ENCODE measurements at regions not wholly inside any gene's neighbourhood (a gene's known extent, or its start where the extent isn't known, plus 50 kb on each side); places are given as distances from the start of the nearest gene placed in this dataset.

DNA sequence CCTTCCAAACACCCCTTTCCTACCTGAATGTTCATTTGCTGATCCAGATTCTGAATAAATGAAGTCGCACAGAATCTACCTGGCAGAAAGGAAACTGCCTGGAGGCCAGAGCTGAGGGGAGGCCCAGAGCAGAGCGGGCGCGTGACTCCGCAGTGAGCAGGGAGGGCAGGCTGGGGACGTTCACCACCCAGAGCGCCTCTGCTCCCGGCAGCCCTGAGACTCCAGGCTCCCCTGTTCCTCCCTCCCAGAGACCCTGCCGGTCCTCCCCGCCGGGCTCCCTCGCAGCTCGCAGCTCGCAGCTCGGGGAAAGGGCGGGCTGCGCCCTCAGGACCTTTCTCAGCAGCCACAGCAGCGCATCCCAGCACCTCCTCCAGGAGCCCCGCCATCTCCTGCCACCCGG is 176.7 kb upstream of the ZNF32 start:
- H3K27ac Mint-ChIP-seq, result no peak overlapping the region
- H3K4me1 Mint-ChIP-seq, result no peaks in the 10 kb centered on the region
- H3K27me3 Mint-ChIP-seq, result no peaks in the 10 kb centered on the region
- H3K4me3 Mint-ChIP-seq, result no peak overlapping the region
- no peak for DNase-seq
- ATAC-seq (ENCODE audit: low read depth), result no peak
- H3K9me3 Mint-ChIP-seq, result no peaks in the 10 kb centered on the region
- intact Hi-C loops (cut with micrococcal nuclease), result no loop called here
- TF ChIP-seq CTCF (IDR thresholded peaks at IDR 0.05), result no peak
- ChIA-PET CTCF (no interaction called here), POLR2A (no interaction called here)
- no peaks in the 10 kb centered on the region for H3K36me3 Mint-ChIP-seq (ENCODE audit: low read depth)

GRCh38 chr10:43824934-43825333 is 176.3 kb upstream of the ZNF32 start:
- Mint-ChIP-seq H3K36me3 (ENCODE audit: low read depth) (no peaks in the 10 kb centered on the region), H3K27ac (no peak overlapping the region), H3K4me1 (no peaks in the 10 kb centered on the region), H3K27me3 (no peaks in the 10 kb centered on the region), H3K4me3 (no peak overlapping the region), H3K9me3 (no peaks in the 10 kb centered on the region)
- ATAC-seq (ENCODE audit: low read depth), result no peak
- TF ChIP-seq CTCF (IDR thresholded peaks at IDR 0.05), result no peak
- CTCF ChIA-PET, result no interaction called here
- no peak for DNase-seq
- POLR2A ChIA-PET, result no interaction called here
- intact Hi-C loops (cut with micrococcal nuclease), result no loop called here

DNA sequence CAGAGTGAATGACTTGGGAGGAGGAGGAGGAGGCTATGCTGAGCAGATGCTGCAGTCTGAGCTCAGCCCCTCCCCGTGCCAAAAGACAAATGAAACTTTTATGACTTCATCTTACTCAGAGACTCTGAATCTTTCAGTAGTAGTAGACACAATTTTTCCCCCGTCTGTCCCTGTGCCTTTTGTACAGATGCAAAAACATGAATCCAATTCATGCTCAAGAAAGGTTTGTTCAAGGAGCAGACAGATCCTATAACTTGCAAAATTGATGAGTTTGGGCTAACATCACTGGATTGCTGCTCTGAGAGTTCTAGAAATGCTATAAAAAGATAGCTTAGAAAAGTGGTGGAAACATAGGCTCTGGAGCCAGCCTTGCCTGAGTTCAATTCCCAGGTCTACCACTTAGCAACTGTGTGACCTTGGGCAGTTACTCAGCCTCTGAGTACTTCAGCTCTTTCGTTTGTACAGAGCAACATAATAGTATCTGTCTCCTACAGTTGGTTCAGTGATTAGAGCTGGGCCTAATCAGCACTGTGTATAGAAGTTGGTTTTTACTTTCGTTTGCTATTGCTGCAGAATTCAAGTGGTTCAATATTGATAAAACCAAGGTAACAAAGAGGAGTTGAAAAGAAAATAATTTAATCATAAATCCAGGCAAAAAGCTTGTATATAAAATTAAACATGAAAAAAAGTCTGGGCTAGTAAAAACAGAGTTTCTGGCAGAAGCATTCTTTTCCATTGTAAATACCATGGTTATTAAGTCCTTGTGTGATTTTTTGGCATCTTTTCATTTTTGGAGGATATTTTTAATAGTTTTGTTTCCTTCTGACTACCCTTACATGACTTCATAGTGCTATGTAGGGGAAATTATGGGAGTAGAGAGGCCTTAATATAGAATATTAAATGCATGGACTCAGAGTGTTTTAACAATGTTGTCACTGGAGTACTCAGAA is 174.2 kb upstream of the ZNF32 start:
- H3K27me3 Mint-ChIP-seq, result no peaks in the 10 kb centered on the region
- H3K9me3 Mint-ChIP-seq, result no peaks in the 10 kb centered on the region
- H3K4me1 Mint-ChIP-seq, result no peaks in the 10 kb centered on the region
- ChIA-PET POLR2A (no interaction called here), CTCF (no interaction called here)
- H3K4me3 Mint-ChIP-seq, result no peak overlapping the region
- ATAC-seq (ENCODE audit: low read depth) (no peak), DNase-seq (no peak)
- H3K27ac Mint-ChIP-seq, result no peak overlapping the region
- TF ChIP-seq CTCF (IDR thresholded peaks at IDR 0.05), result no peak
- intact Hi-C loops (cut with micrococcal nuclease), result no loop called here
- no peaks in the 10 kb centered on the region for H3K36me3 Mint-ChIP-seq (ENCODE audit: low read depth)

GRCh38 chr10:43821103-43821502 is 172.4 kb upstream of the ZNF32 start:
- no peak overlapping the region for H3K27ac Mint-ChIP-seq
- no peaks in the 10 kb centered on the region for H3K9me3 Mint-ChIP-seq
- ChIA-PET POLR2A (no interaction called here), CTCF (no interaction called here)
- no peak for DNase-seq
- H3K27me3 Mint-ChIP-seq, result no peaks in the 10 kb centered on the region
- no peak for ATAC-seq (ENCODE audit: low read depth)
- intact Hi-C loops (cut with micrococcal nuclease), result no loop called here
- H3K4me1 Mint-ChIP-seq, result peaks cover 6% of the 10 kb centered on the region
- H3K4me3 Mint-ChIP-seq, result no peak overlapping the region
- no peak for TF ChIP-seq CTCF (IDR thresholded peaks at IDR 0.05)
- H3K36me3 Mint-ChIP-seq (ENCODE audit: low read depth), result no peaks in the 10 kb centered on the region

GRCh38 chr10:43820663-43821062 is 172.0 kb upstream of the ZNF32 start:
- intact Hi-C loops (cut with micrococcal nuclease), result no loop called here
- DNase-seq (no peak), ATAC-seq (ENCODE audit: low read depth) (no peak)
- CTCF ChIA-PET, result no interaction called here
- no peaks in the 10 kb centered on the region for H3K36me3 Mint-ChIP-seq (ENCODE audit: low read depth)
- no peaks in the 10 kb centered on the region for H3K27me3 Mint-ChIP-seq
- TF ChIP-seq CTCF (IDR thresholded peaks at IDR 0.05), result no peak
- H3K4me1 Mint-ChIP-seq, result peaks cover 9% of the 10 kb centered on the region
- POLR2A ChIA-PET, result no interaction called here
- H3K9me3 Mint-ChIP-seq, result no peaks in the 10 kb centered on the region
- H3K27ac Mint-ChIP-seq, result no peak overlapping the region
- no peak overlapping the region for H3K4me3 Mint-ChIP-seq
